HEK293 (cell line): ENCODE measurements at regions not wholly inside any gene's neighbourhood (a gene's known extent, or its start where the extent isn't known, plus 50 kb on each side); places are given as distances from the start of the nearest gene placed in this dataset.
"Not testable (repeated sequence)": the region's sequence is repeated elsewhere in the genome, so short reads cannot be mapped to it uniquely, and the experiment has no call there.

Experiments used
- CTCF ChIA-PET: fragments of 350-600 bp; formaldehyde crosslinking; extraction: SDS; loops from one replicate; lab custom pipeline; 2021; ENCODE audit warnings: antibody characterized with exemption; lab: Yijun Ruan, JAX
- POLR2A ChIA-PET: fragments of 300-600 bp; formaldehyde crosslinking; extraction: SDS; loops from one replicate; lab custom pipeline; 2020; ENCODE audit warnings: antibody characterized with exemption, inconsistent platforms; lab: Yijun Ruan, JAX
- H3K27ac ChIP-seq: fragments of 200-500 bp; sonication (Bioruptor generic); 2 replicates; pipeline ENCODE4 v1.5.1; 2014; ENCODE audit warnings: low read depth, low read length, control low read depth, inconsistent platforms; ENCODE audit errors: extremely low read depth
- H3K36me3 ChIP-seq, 2 experiments: fragments of 200-500 bp in 1 of 2; sonication (Bioruptor generic) in 1 of 2; 1 replicate in 1 of 2; 2 replicates in 1 of 2; pipeline ENCODE4 v1.5.1; 2014 to 2017; ENCODE audit warnings: inconsistent platforms in 2 of 2, low read length in 2 of 2; ENCODE audit not compliant: control insufficient read depth in 2 of 2, insufficient read depth in 1 of 2
- H3K4me1 ChIP-seq: fragments of 200-500 bp; sonication (Bioruptor generic); 2 replicates; pipeline ENCODE4 v1.5.1; 2014; ENCODE audit warnings: mild to moderate bottlenecking, low read length, inconsistent platforms; ENCODE audit not compliant: control insufficient read depth, insufficient read depth
- H3K4me3 ChIP-seq: 2 replicates; pipeline ENCODE4 v1.5.1; 2011; ENCODE audit warnings: low read depth, mild to moderate bottlenecking, control low read depth, low read length, moderate library complexity
- H3K9me3 ChIP-seq: fragments of 200-500 bp; sonication (Bioruptor generic); 2 replicates; pipeline ENCODE4 v1.5.1; 2014; ENCODE audit warnings: low read depth, low read length, inconsistent platforms; ENCODE audit not compliant: control insufficient read depth, insufficient read depth
- GFI1B ChIP-seq: fragments of 450-650 bp; formaldehyde crosslinking; IDR thresholded peaks from 2 replicates; pipeline ENCODE4 v1.5.1; 2016; ENCODE audit warnings: missing biosample characterization, missing genetic modification characterization
- ZBTB17 ChIP-seq: fragments of 450-650 bp; formaldehyde crosslinking; IDR thresholded peaks from 2 replicates; pipeline ENCODE4 v1.5.1; 2016; ENCODE audit warnings: missing biosample characterization, missing genetic modification characterization
- ZBTB8A ChIP-seq: fragments of 450-650 bp; formaldehyde crosslinking; IDR thresholded peaks from 2 replicates; pipeline ENCODE4 v1.5.1; 2016; ENCODE audit warnings: missing biosample characterization, missing genetic modification characterization
- ZNF174 ChIP-seq: fragments of 450-650 bp; formaldehyde crosslinking; IDR thresholded peaks from 2 replicates; pipeline ENCODE4 v1.5.0; 2017; ENCODE audit warnings: missing biosample characterization, mild to moderate bottlenecking, missing genetic modification characterization
- ZNF202 ChIP-seq: fragments of 450-650 bp; formaldehyde crosslinking; IDR thresholded peaks from 2 replicates; pipeline ENCODE4 v1.5.1; 2016; ENCODE audit warnings: missing biosample characterization, missing genetic modification characterization, borderline replicate concordance
- ZNF211 ChIP-seq: fragments of 450-650 bp; formaldehyde crosslinking; IDR thresholded peaks from 2 replicates; pipeline ENCODE4 v1.5.1; 2016; ENCODE audit warnings: low read depth, missing biosample characterization, missing genetic modification characterization
- ZNF341 ChIP-seq: fragments of 450-650 bp; formaldehyde crosslinking; IDR thresholded peaks from 2 replicates; pipeline ENCODE4; 2016; ENCODE audit warnings: low read depth, missing biosample characterization, missing genetic modification characterization
- ZNF37A ChIP-seq: fragments of 450-650 bp; IDR thresholded peaks from 2 replicates; pipeline ENCODE4 v1.5.1; 2018; ENCODE audit warnings: missing biosample characterization, missing genetic modification characterization
- ZNF416 ChIP-seq: fragments of 450-650 bp; formaldehyde crosslinking; IDR thresholded peaks from 2 replicates; pipeline ENCODE4 v1.5.1; 2016; ENCODE audit warnings: missing biosample characterization, missing genetic modification characterization
- ZNF426 ChIP-seq: fragments of 450-650 bp; formaldehyde crosslinking; IDR thresholded peaks from 2 replicates; pipeline ENCODE4 v1.5.1; 2017; ENCODE audit warnings: missing biosample characterization, missing genetic modification characterization, mild to moderate bottlenecking, inconsistent platforms, moderate library complexity
- ZNF433 ChIP-seq: fragments of 450-650 bp; formaldehyde crosslinking; IDR thresholded peaks from 2 replicates; pipeline ENCODE4 v1.5.1; 2016; ENCODE audit warnings: missing biosample characterization, missing genetic modification characterization, low read depth
- ZNF473 ChIP-seq: fragments of 450-650 bp; formaldehyde crosslinking; IDR thresholded peaks from 2 replicates; pipeline ENCODE4 v1.5.1; 2017; ENCODE audit warnings: missing biosample characterization, missing genetic modification characterization
- ZNF530 ChIP-seq: fragments of 450-650 bp; formaldehyde crosslinking; IDR thresholded peaks from 2 replicates; pipeline ENCODE4 v1.5.1; 2016; ENCODE audit warnings: low read depth, missing biosample characterization, missing genetic modification characterization
- ZNF600 ChIP-seq: fragments of 450-650 bp; formaldehyde crosslinking; IDR thresholded peaks from 2 replicates; pipeline ENCODE4 v1.5.1; 2016; ENCODE audit warnings: missing biosample characterization, missing genetic modification characterization
- ZNF629 ChIP-seq: fragments of 450-650 bp; formaldehyde crosslinking; IDR thresholded peaks from 2 replicates; pipeline ENCODE4 v1.5.1; 2017; ENCODE audit warnings: missing biosample characterization, missing genetic modification characterization
- ZNF658 ChIP-seq: fragments of 450-650 bp; formaldehyde crosslinking; IDR thresholded peaks from 2 replicates; pipeline ENCODE4; 2016; ENCODE audit warnings: missing biosample characterization, missing genetic modification characterization
- ZNF660 ChIP-seq: fragments of 450-650 bp; IDR thresholded peaks from 2 replicates; pipeline ENCODE4 v1.5.1; 2018; ENCODE audit warnings: missing biosample characterization, mild to moderate bottlenecking, missing genetic modification characterization
- TF ChIP-seq, protein P1 (sequence below): fragments of 450-650 bp; formaldehyde crosslinking; IDR thresholded peaks from 2 replicates; pipeline ENCODE4 v1.5.1; 2016; ENCODE audit warnings: missing biosample characterization, missing genetic modification characterization
- TF ChIP-seq, protein P2 (sequence below): fragments of 450-650 bp; formaldehyde crosslinking; IDR thresholded peaks from 2 replicates; pipeline ENCODE4 v1.5.1; 2016; ENCODE audit warnings: missing biosample characterization, missing genetic modification characterization
- TF ChIP-seq, protein P3 (sequence below): fragments of 450-650 bp; formaldehyde crosslinking; IDR thresholded peaks from 2 replicates; pipeline ENCODE4 v1.5.1; 2016; ENCODE audit warnings: missing biosample characterization, missing genetic modification characterization
- TF ChIP-seq, protein P4 (sequence below): fragments of 450-650 bp; formaldehyde crosslinking; IDR thresholded peaks from 2 replicates; pipeline ENCODE4 v1.5.1; 2016; ENCODE audit warnings: missing biosample characterization, missing genetic modification characterization

- no peak overlapping the region for H3K27ac ChIP-seq
- CTCF ChIA-PET, result no interaction called here
- POLR2A ChIA-PET, result no interaction called here
- H3K4me3 ChIP-seq, result no peak overlapping the region
- TF ChIP-seq, protein P1, sequence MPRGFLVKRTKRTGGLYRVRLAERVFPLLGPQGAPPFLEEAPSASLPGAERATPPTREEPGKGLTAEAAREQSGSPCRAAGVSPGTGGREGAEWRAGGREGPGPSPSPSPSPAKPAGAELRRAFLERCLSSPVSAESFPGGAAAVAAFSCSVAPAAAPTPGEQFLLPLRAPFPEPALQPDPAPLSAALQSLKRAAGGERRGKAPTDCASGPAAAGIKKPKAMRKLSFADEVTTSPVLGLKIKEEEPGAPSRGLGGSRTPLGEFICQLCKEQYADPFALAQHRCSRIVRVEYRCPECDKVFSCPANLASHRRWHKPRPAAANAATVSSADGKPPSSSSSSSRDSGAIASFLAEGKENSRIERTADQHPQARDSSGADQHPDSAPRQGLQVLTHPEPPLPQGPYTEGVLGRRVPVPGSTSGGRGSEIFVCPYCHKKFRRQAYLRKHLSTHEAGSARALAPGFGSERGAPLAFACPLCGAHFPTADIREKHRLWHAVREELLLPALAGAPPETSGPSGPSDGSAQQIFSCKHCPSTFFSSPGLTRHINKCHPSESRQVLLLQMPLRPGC (tag by site-specific recombination), result no peak
- no peaks in the 10 kb centered on the region for H3K9me3 ChIP-seq
- no peaks in the 10 kb centered on the region for H3K4me1 ChIP-seq
- no peaks in the 10 kb centered on the region for H3K36me3 ChIP-seq
Measured at GRCh38 chr4:8675906-8676305, 83.3 kb downstream of the CPZ start.

DNA sequence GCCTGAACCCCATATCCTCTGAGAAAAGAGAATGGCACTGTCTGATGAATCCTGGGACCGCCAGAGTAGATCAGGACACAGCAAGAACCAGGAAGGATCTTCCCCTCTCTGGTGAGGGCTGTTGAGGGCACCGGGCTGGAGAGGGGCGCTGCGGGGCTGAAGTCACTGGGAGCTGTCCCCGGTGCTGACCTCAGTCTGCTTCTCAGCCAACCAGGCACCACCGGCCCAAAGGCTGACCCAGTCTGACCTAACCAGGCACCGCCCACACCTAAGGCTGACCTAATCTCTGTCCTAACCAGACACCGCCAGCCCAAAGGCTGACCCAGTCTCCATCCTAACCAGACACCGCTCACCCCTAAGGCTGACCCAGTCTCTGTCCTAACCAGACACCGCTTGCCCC, 82.8 kb downstream of the CPZ start:
- ChIA-PET POLR2A (no interaction called here), CTCF (no interaction called here)
- H3K27ac ChIP-seq, result no peak overlapping the region
- no peaks in the 10 kb centered on the region for H3K36me3 ChIP-seq
- TF ChIP-seq ZBTB8A (tag by site-specific recombination) (peak; percentile 71), ZNF426 (tag by site-specific recombination) (no peak), ZNF530 (no peak), ZNF341 (peak; percentile 51), ZNF37A (tag by site-specific recombination) (no peak), ZNF600 (no peak)
- TF ChIP-seq, protein P2, sequence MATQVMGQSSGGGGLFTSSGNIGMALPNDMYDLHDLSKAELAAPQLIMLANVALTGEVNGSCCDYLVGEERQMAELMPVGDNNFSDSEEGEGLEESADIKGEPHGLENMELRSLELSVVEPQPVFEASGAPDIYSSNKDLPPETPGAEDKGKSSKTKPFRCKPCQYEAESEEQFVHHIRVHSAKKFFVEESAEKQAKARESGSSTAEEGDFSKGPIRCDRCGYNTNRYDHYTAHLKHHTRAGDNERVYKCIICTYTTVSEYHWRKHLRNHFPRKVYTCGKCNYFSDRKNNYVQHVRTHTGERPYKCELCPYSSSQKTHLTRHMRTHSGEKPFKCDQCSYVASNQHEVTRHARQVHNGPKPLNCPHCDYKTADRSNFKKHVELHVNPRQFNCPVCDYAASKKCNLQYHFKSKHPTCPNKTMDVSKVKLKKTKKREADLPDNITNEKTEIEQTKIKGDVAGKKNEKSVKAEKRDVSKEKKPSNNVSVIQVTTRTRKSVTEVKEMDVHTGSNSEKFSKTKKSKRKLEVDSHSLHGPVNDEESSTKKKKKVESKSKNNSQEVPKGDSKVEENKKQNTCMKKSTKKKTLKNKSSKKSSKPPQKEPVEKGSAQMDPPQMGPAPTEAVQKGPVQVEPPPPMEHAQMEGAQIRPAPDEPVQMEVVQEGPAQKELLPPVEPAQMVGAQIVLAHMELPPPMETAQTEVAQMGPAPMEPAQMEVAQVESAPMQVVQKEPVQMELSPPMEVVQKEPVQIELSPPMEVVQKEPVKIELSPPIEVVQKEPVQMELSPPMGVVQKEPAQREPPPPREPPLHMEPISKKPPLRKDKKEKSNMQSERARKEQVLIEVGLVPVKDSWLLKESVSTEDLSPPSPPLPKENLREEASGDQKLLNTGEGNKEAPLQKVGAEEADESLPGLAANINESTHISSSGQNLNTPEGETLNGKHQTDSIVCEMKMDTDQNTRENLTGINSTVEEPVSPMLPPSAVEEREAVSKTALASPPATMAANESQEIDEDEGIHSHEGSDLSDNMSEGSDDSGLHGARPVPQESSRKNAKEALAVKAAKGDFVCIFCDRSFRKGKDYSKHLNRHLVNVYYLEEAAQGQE (tag by site-specific recombination), result peak; percentile 97
- no peak overlapping the region for H3K4me3 ChIP-seq
- H3K4me1 ChIP-seq, result no peaks in the 10 kb centered on the region
- H3K9me3 ChIP-seq, result no peaks in the 10 kb centered on the region

DNA sequence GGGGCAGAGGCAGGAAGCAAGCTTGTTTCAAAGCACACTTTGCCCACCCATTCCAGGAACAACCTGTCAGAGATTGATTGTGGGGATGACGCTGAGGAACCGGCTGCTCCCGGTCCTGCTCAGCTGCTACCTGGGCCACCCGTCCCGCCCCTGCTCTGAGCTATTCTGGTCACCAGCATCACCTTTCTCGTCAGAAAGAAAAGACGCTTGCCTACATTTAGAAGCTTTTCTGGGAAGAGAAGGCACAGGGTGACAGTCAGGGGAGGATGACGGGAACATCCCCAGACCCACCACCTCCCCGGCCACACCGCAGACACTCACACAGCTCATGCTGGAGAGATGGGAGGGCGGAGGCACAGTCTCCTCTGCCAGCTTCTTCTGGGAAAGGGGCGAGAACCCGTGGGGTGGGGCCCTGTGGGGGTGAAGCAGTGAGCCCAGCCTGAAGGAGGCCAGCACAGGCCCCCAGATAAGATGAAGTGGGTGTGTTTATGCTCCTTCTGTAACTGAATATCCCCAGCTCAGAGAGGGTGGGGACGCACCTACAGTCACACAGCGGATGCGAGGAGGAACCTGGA, 81.8 kb downstream of the CPZ start:
- Histone ChIP-seq H3K9me3 (no peaks in the 10 kb centered on the region), H3K4me3 (no peak overlapping the region), H3K36me3 (no peaks in the 10 kb centered on the region), H3K4me1 (no peaks in the 10 kb centered on the region), H3K27ac (no peak overlapping the region)
- TF ChIP-seq ZNF202 (tag by site-specific recombination) (no peak), ZNF660 (tag by site-specific recombination) (no peak), ZNF629 (tag by site-specific recombination) (no peak), GFI1B (no peak), ZNF211 (no peak), ZNF473 (tag by site-specific recombination) (no peak), ZNF416 (no peak), ZNF174 (tag by site-specific recombination) (no peak), ZBTB17 (tag by site-specific recombination) (no peak), ZNF658 (no peak), ZNF433 (tag by site-specific recombination) (no peak)
- TF ChIP-seq, protein P3, sequence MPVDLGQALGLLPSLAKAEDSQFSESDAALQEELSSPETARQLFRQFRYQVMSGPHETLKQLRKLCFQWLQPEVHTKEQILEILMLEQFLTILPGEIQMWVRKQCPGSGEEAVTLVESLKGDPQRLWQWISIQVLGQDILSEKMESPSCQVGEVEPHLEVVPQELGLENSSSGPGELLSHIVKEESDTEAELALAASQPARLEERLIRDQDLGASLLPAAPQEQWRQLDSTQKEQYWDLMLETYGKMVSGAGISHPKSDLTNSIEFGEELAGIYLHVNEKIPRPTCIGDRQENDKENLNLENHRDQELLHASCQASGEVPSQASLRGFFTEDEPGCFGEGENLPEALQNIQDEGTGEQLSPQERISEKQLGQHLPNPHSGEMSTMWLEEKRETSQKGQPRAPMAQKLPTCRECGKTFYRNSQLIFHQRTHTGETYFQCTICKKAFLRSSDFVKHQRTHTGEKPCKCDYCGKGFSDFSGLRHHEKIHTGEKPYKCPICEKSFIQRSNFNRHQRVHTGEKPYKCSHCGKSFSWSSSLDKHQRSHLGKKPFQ (tag by site-specific recombination), result no peak
- TF ChIP-seq, protein P4, sequence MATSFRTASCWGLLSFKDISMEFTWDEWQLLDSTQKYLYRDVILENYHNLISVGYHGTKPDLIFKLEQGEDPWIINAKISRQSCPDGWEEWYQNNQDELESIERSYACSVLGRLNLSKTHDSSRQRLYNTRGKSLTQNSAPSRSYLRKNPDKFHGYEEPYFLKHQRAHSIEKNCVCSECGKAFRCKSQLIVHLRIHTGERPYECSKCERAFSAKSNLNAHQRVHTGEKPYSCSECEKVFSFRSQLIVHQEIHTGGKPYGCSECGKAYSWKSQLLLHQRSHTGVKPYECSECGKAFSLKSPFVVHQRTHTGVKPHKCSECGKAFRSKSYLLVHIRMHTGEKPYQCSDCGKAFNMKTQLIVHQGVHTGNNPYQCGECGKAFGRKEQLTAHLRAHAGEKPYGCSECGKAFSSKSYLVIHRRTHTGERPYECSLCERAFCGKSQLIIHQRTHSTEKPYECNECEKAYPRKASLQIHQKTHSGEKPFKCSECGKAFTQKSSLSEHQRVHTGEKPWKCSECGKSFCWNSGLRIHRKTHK, result no peak
- TF ChIP-seq, protein P1 (tag by site-specific recombination), result no peak
- POLR2A ChIA-PET, result no interaction called here
- CTCF ChIA-PET, result no interaction called here

- H3K4me3 ChIP-seq, POLR2A ChIA-PET, H3K4me1 ChIP-seq, H3K36me3 ChIP-seq, H3K9me3 ChIP-seq, CTCF ChIA-PET, H3K27ac ChIP-seq: not testable (repeated sequence)
Measured at GRCh38 chr4:8673106-8673505, 80.5 kb downstream of the CPZ start.
